Fibroblast of skin of left biceps (primary cell): ENCODE measurements at regions not wholly inside any gene's neighbourhood (a gene's known extent, or its start where the extent isn't known, plus 50 kb on each side); places are given as distances from the start of the nearest gene placed in this dataset.

Experiments used
- DNase-seq, 2 experiments: peaks; one replicate each; pipeline ENCODE4 v3.0.0-alpha.2; 2013; ENCODE audit warnings: low read depth in 2 of 2

GRCh38 chr5:166499447-166500240, 1791.8 kb upstream of the WWC1 start:
- DNase-seq, result no peak

GRCh38 chr5:166503506-166503905, 1787.9 kb upstream of the WWC1 start:
- DNase-seq, result no peak

GRCh38 chr5:166505067-166505466, 1786.4 kb upstream of the WWC1 start:
- no peak for DNase-seq

GRCh38 chr5:166505544-166505943, 1785.9 kb upstream of the WWC1 start:
- no peak for DNase-seq

- DNase-seq, result no peak
These were observed 1783.5 kb upstream of the WWC1 start for GRCh38 chr5:166507810-166508425.

GRCh38 chr5:166509085-166509484, 1782.4 kb upstream of the WWC1 start:
- no peak for DNase-seq

DNA sequence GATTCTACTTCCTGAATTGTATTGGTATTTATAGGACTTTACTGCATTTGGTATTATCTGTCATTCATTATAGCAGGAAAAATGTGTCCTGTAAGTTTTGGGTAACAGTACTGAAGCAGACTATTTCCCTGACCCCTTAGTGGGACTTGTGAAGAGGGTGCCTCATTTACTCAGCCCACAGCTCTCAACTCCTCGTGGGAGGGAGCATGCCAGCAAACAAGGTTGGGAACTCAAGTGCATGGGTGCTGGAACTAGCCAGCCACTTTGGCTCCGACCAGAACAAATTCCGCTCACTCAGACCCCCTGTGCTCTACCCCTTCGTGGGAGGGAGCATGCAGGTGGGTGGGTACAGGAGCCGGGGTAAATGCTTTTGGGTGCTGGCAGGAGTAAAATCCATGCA, 1773.5 kb upstream of the WWC1 start:
- DNase-seq, result no peak

GRCh38 chr5:166523206-166523605, 1768.2 kb upstream of the WWC1 start:
- no peak for DNase-seq

DNA sequence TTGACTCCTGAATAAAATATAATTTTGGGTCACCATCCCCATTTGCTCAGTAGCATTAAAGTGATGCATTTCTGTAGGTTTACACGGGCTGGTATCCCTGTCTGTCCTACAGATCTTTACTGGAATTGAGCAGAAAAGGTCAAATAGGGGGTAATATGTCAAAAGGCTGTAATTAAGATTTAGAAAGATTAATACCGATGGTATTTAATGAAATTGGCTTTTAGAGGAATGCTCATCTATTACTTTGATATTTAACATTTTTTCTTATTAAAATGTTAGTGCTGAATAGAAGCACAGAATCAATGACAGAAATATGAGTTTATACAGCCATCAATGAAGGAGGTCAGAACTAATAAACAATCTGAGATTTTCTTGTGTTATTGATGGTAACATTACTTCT, 1762.2 kb upstream of the WWC1 start:
- DNase-seq, result no peak

GRCh38 chr5:166532456-166533220, 1758.8 kb upstream of the WWC1 start:
- DNase-seq, result no peak

DNA sequence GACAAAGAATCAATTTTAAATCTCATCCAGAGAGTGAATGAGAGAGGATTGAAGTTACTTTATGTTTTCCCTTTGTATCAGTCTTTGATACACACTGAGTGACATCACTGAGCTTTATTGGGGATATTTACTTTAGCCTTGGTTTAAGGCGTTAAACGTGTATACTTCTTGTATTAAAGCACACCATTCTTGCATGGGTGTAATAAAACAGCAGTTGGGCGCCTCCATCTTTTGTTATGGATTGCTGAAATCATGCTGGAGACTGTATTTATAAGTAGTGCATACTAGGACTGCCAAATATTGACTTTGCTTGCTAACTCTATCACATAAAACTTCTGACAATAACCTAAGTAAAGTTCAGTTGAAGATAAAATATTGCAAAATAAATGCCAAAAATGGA, 1755.8 kb upstream of the WWC1 start:
- no peak for DNase-seq

DNA sequence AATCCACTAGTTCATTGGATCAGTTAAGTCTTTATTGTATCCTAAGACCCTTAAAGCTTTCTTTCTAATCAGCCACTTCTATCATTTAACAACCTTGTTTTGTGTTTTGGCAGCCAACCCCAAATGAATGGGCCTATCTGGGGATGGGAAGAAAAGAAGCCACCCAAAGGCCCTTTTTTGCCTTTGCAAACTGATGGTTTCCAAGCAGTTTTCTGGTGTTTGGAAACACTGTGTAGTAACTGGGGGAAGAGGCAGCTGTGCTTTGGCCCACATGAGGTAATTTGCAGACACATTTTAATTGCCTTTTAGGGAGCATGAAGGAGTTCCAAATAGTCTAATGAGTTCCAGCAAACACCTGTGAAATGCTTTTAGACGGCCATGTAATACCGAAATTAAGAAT, 1751.3 kb upstream of the WWC1 start:
- no peak for DNase-seq

- no peak for DNase-seq
These were observed 1740.1 kb upstream of the WWC1 start for GRCh38 chr5:166551384-166551783.

DNA sequence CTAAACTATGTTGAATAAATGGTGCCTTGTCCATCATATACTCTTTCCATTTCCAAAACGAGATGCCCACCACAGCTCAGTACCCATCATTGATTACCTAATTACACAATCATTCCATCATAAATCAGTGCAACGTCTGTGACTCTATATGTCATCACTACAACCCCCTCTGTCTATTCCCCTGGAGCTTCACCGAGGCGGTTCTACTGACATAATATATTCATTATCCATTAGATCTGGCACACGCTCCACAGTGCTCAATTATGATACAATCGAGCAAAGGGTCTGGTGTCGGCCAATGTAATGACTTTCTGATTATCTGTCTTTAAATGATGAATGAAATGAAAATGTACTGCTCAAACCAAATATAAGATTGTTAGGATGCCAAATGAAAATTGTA, 1737.7 kb upstream of the WWC1 start:
- no peak for DNase-seq

GRCh38 chr5:166561759-166562158, 1729.7 kb upstream of the WWC1 start:
- DNase-seq, result no peak

DNA sequence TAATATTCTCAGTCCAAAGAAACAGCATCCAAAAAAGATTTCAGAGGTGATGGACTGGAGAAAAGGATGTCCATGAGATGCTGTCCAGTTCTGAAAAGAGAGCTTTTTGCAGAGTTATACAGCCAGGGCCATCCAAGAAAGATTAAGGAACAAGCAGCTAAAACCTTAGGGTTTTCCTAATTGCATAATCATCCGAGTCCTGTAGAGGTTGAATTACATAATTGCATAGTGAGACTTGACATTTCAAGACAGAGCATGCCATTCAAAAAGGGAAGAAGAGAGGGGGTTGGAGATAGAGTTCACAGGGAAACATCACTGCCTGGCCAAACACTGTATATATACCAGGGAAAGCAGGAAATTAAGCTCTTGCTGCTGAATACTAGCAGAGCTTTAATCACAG, 1729.2 kb upstream of the WWC1 start:
- DNase-seq, result no peak

- DNase-seq, result no peak
These were observed 1724.7 kb upstream of the WWC1 start for GRCh38 chr5:166566725-166567124.

- DNase-seq, result no peak
These were observed 1720.6 kb upstream of the WWC1 start for GRCh38 chr5:166570865-166571264.

DNA sequence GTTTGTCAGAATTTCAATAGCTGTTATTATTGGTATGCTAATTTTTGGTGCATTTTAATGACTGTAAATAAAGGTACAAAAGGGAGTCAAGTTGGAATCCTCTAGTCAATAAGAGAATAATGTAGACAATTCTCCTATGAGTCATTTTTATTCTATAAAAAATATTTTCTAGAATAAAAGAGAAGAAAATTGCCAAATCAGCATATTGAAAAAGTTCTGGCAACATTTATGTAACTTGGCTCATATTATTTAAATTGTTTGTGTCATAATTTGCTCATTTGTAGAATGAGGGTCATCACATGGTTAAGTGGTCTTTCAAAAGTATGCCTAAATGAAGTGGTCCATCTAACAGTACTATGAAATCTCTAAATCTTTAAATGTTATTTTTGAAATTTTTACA, 1719.8 kb upstream of the WWC1 start:
- DNase-seq, result no peak

DNA sequence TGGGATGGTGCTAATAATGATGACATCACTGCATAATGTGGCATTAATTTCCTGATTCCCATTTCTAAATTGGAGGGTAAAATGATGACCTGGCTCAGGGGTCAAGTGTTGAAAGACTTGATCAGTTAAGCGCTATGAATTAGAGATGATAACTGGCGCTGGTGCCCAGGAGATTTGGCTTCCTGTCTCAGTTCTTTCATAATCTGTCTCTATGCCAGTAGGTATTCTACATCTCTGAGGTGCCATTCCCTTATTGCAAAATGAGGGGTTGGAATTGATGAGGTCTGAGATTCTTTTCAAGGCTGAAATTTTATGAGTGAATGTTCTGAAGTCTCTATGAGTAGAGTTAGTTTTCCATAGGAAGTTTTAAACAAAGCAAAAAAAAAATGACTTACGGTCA, 1715.1 kb upstream of the WWC1 start:
- DNase-seq, result no peak

- DNase-seq, result peak; percentile 78 to 82
These were observed 1709.6 kb upstream of the WWC1 start for GRCh38 chr5:166581826-166582225.

DNA sequence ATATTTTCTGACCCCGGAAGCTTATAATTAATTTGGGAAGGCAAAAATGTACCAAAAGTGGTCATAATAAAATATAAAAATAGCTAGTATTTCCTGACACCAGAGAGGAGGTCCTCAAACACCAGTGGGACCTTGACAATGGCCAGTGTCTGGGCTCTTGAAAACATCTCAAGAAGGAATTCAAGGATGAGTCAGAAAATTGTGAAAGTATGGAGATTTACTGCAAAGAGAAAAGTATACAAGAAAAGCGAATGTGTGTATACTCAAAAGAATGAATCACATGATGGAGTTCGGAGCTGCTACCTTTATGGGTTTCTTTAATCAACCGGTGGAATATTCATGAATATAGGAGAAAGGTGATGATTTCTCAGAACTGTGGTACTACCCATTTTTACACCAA, 1709.0 kb upstream of the WWC1 start:
- DNase-seq, result no peak

DNA sequence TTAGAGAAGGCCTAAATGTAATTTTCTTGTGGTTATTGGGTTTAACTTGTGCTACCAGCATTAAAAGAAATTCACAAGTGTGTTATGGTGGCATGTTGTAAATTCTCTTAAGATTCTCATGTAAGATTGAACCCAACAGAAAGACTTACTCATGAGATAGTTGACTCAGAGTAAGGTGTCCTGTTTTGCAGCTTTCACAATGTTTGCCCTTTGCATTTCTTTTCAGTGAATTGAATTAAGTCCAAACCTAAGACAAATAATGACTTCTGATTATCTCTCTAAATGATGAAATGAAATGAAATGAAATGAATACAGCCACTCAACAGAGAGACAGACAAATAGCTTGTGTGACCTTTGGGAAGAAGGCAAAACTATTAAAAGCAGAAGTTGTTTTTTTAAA, 1696.9 kb upstream of the WWC1 start:
- no peak for DNase-seq
